PFSK-1 (cell line): ENCODE measurements at regions not wholly inside any gene's neighbourhood (a gene's known extent, or its start where the extent isn't known, plus 50 kb on each side); places are given as distances from the start of the nearest gene placed in this dataset.

Experiments
- FOXP2 ChIP-seq: optimal IDR thresholded peaks from 2 replicates; pipeline ENCODE3; 2011; ENCODE audit warnings: borderline replicate concordance, control low read depth, inconsistent platforms; ENCODE audit not compliant: insufficient read depth; ENCODE audit errors: extremely low read length, extremely low read depth
- POLR2AphosphoS5 ChIP-seq: IDR thresholded peaks from 2 replicates; pipeline ENCODE4 v1.6.1; 2012; ENCODE audit warnings: low read depth, mild to moderate bottlenecking, control low read depth, low read length, moderate library complexity
- REST ChIP-seq, 2 experiments: IDR thresholded peaks; 2 replicates each; pipeline versions ENCODE4 v1.6.1 to v1.8.0; 2011 to 2012; ENCODE audit warnings: low read depth in 2 of 2, low read length in 2 of 2, control low read depth in 1 of 2, inconsistent platforms in 1 of 2, mild to moderate bottlenecking in 1 of 2, moderate library complexity in 1 of 2; ENCODE audit not compliant: insufficient read depth in 1 of 2
- SIN3A ChIP-seq: IDR thresholded peaks from 2 replicates; pipeline ENCODE4 v1.6.1; 2012; ENCODE audit warnings: mild to moderate bottlenecking, low read length, moderate library complexity, borderline replicate concordance; ENCODE audit not compliant: insufficient read depth

- TF ChIP-seq FOXP2 (no peak), REST (IDR thresholded peaks at IDR 0.05; ENCODE audit: insufficient read depth in 1 of 2, low read depth in 2 of 2, low read length in 2 of 2) (no peak), POLR2AphosphoS5 (no peak), SIN3A (no peak)
Observed at GRCh38 chr20:50340541-50340940, 149.9 kb downstream of the CEBPB start.
